Neural cell (in vitro differentiated cells): ENCODE measurements at regions not wholly inside any gene's neighbourhood (a gene's known extent, or its start where the extent isn't known, plus 50 kb on each side); places are given as distances from the start of the nearest gene placed in this dataset.

Experiments
- H2AFZ ChIP-seq: fragments of 200-600, 300-800 bp; sonication (generic), shearing (Covaris generic); 2 replicates; pipeline ENCODE4 v1.6.0; 2014; ENCODE audit warnings: low read depth, mild to moderate bottlenecking, antibody characterized with exemption, low read length, moderate library complexity
- H3F3A ChIP-seq: fragments of 200-600 bp; shearing (Covaris generic); 2 replicates; pipeline ENCODE4 v1.6.1; 2016; ENCODE audit warnings: mild to moderate bottlenecking, moderate library complexity, mixed read lengths, antibody characterized with exemption, low read length; ENCODE audit not compliant: insufficient read depth, poor library complexity, severe bottlenecking
- H3K27ac ChIP-seq: fragments of 200-600, 300-800 bp; sonication (generic), shearing (Covaris generic); 2 replicates; pipeline ENCODE4 v1.5.1; 2014; ENCODE audit warnings: mild to moderate bottlenecking, low read length, moderate library complexity
- H3K27me3 ChIP-seq: fragments of 300-800, 200-600 bp; sonication (generic), shearing (Covaris generic); 2 replicates; pipeline ENCODE4 v1.6.0; 2014; ENCODE audit warnings: mild to moderate bottlenecking, low read depth, low read length, moderate library complexity; ENCODE audit not compliant: insufficient read depth
- H3K36me3 ChIP-seq: fragments of 300-800, 200-600 bp; sonication (generic), shearing (Covaris generic); 2 replicates; pipeline ENCODE4 v1.5.1; 2014; ENCODE audit warnings: mild to moderate bottlenecking, antibody characterized with exemption, low read length, moderate library complexity; ENCODE audit not compliant: insufficient read depth
- H3K4me2 ChIP-seq: fragments of 300-800, 200-600 bp; sonication (generic), shearing (Covaris generic); 2 replicates; pipeline ENCODE4 v1.6.0; 2014; ENCODE audit warnings: mild to moderate bottlenecking, low read length
- H3K4me3 ChIP-seq: fragments of 300-800, 200-600 bp; sonication (generic), shearing (Covaris generic); 2 replicates; pipeline ENCODE4 v1.5.1; 2014; ENCODE audit warnings: mild to moderate bottlenecking, low read length, moderate library complexity
- H3K79me2 ChIP-seq: fragments of 200-600 bp; shearing (Covaris generic); replicated peaks from 2 replicates; pipeline ENCODE4 v1.6.0; 2014; ENCODE audit warnings: mild to moderate bottlenecking, low read length, moderate library complexity; ENCODE audit not compliant: insufficient read depth
- H3K9ac ChIP-seq: fragments of 300-800, 200-600 bp; sonication (generic), shearing (Covaris generic); 2 replicates; pipeline ENCODE4 v1.6.1; 2016; ENCODE audit warnings: mild to moderate bottlenecking, low read length, mixed read lengths
- H3K9me2 ChIP-seq: fragments of 200-600 bp; shearing (Covaris generic); 2 replicates; pipeline ENCODE4 v1.6.1; 2016; ENCODE audit warnings: mild to moderate bottlenecking, low read length, mixed read lengths; ENCODE audit not compliant: insufficient read depth
- H3K9me3 ChIP-seq: fragments of 200-600, 300-800 bp; sonication (generic), shearing (Covaris generic); 2 replicates; pipeline ENCODE4 v1.6.1; 2016; ENCODE audit warnings: mild to moderate bottlenecking, mixed run types, low read length, moderate library complexity, mixed read lengths
- H4K20me1 ChIP-seq: fragments of 200-600 bp; shearing (Covaris generic); 2 replicates; pipeline ENCODE4 v1.6.1; 2016; ENCODE audit warnings: mild to moderate bottlenecking, mixed run types; ENCODE audit not compliant: insufficient read depth
- EP300 ChIP-seq: fragments of 450-650 bp; conservative IDR thresholded peaks from 2 replicates; pipeline ENCODE4 v1.6.1; 2014; ENCODE audit warnings: antibody characterized with exemption, mild to moderate bottlenecking, moderate library complexity; ENCODE audit not compliant: poor library complexity, severe bottlenecking
- EZH2 ChIP-seq: fragments of 200-600, 300-800 bp; shearing (Covaris generic), sonication (generic); IDR thresholded peaks from 2 replicates; pipeline ENCODE4 v1.6.1; 2014; ENCODE audit warnings: antibody characterized with exemption, low read length, borderline replicate concordance, mild to moderate bottlenecking; ENCODE audit not compliant: insufficient read depth, poor library complexity, severe bottlenecking
- MXI1 ChIP-seq: fragments of 450-650 bp; conservative IDR thresholded peaks from 2 replicates; pipeline ENCODE4 v1.6.1; 2014; ENCODE audit warnings: antibody characterized with exemption, mild to moderate bottlenecking; ENCODE audit not compliant: poor library complexity, severe bottlenecking
- POLR2AphosphoS5 ChIP-seq: IDR thresholded peaks from 2 replicates; pipeline ENCODE4 v1.6.1; 2012
- RAD21 ChIP-seq: fragments of 450-650 bp; conservative IDR thresholded peaks from 2 replicates; pipeline ENCODE4 v1.6.1; 2014; ENCODE audit warnings: antibody characterized with exemption, mild to moderate bottlenecking, moderate library complexity
- SMC3 ChIP-seq: fragments of 450-650 bp; conservative IDR thresholded peaks from 2 replicates; pipeline ENCODE4 v1.6.1; 2014; ENCODE audit warnings: antibody characterized with exemption, mild to moderate bottlenecking, moderate library complexity; ENCODE audit not compliant: poor library complexity
- TAF1 ChIP-seq: IDR thresholded peaks from 2 replicates; pipeline ENCODE4 v1.6.1; 2012; ENCODE audit warnings: low read depth
- TF ChIP-seq, protein P1 (sequence below): IDR thresholded peaks from 2 replicates; pipeline ENCODE4 v1.6.1; 2012; ENCODE audit warnings: borderline replicate concordance
- TF ChIP-seq, protein P2 (sequence below): fragments of 450-650 bp; IDR thresholded peaks from 2 replicates; pipeline ENCODE4 v1.5.1; 2014; ENCODE audit warnings: antibody characterized with exemption, mild to moderate bottlenecking, moderate library complexity; ENCODE audit not compliant: poor library complexity, severe bottlenecking

DNA sequence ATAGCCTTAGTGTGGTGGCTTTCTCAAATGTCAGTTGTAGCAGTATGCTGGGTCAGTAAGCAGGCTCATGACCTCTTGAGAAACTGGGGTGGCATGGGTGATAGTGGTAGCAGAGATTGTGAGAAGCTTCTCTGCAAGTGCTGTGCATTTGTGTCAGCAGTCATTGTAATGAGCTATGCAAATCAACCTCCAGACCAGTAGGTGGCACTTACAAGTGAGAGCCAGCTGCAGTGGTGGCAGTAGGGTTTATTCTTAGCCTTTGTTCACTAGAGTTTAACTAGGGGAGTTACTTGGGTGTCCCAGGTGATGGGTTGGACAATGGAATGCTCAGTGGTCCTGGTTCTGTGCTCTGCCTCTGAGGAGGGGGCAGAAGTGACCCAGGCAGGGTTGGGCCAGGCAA lies 818.7 kb downstream of the PCDH7 start:
- H3K27ac ChIP-seq, result no peak overlapping the region
- H3K4me2 ChIP-seq, result no peak overlapping the region
- H3K79me2 ChIP-seq, result no peaks in the 10 kb centered on the region
- no peaks in the 10 kb centered on the region for H3K9me2 ChIP-seq
- H3K9ac ChIP-seq, result no peak overlapping the region
- H2AFZ ChIP-seq, result no peak overlapping the region
- no peaks in the 10 kb centered on the region for H3K36me3 ChIP-seq
- H3K4me3 ChIP-seq, result no peak overlapping the region
- H3K9me3 ChIP-seq, result no peaks in the 10 kb centered on the region
- no peak for TF ChIP-seq RAD21
- no peaks in the 10 kb centered on the region for H3K27me3 ChIP-seq
- no peaks in the 10 kb centered on the region for H4K20me1 ChIP-seq
- H3F3A ChIP-seq, result no peaks in the 10 kb centered on the region

DNA sequence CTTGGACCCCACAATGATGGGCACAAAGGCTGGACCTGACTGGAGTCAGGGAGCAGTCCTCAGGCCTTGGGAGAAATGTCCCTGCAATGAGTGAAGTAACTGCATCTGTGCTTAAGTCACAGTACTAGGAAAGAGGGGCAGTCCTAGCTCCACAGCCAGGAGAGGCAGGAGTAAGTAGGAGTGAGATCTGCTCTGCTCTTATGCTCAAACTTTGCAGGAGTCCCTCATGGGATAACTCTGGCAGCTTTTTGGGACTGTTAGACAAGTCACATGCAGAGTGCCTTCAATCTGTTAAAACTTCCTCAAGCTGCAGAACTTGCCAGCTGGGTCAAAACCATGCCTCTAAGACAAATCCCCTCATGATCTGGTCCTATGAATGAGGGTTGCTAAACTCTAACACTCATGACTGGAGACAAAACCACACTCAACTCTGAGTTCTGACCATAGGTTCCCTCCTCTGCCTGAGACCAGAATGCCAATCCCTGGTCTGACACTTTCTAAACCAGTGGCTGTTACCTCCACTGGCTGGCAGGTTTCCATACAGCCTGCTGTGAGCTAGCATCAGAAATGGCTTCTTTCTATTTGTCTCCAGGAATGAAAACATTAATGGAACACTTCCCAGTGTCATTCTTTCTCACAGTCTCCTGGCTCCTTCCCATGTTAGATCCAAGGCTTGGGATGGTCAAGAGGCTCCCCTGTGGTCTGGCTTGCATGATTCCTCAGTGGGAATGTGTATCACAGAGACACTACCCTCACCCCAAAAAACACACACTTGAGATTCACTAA lies 819.3 kb downstream of the PCDH7 start:
- H3K4me3 ChIP-seq, result no peak overlapping the region
- no peak overlapping the region for H3K27ac ChIP-seq
- no peak overlapping the region for H3K9ac ChIP-seq
- no peaks in the 10 kb centered on the region for H3K27me3 ChIP-seq
- H3K9me3 ChIP-seq, result no peaks in the 10 kb centered on the region
- no peak for TF ChIP-seq POLR2AphosphoS5
- no peak for TF ChIP-seq EZH2
- no peak for TF ChIP-seq MXI1
- TF ChIP-seq, protein P1, sequence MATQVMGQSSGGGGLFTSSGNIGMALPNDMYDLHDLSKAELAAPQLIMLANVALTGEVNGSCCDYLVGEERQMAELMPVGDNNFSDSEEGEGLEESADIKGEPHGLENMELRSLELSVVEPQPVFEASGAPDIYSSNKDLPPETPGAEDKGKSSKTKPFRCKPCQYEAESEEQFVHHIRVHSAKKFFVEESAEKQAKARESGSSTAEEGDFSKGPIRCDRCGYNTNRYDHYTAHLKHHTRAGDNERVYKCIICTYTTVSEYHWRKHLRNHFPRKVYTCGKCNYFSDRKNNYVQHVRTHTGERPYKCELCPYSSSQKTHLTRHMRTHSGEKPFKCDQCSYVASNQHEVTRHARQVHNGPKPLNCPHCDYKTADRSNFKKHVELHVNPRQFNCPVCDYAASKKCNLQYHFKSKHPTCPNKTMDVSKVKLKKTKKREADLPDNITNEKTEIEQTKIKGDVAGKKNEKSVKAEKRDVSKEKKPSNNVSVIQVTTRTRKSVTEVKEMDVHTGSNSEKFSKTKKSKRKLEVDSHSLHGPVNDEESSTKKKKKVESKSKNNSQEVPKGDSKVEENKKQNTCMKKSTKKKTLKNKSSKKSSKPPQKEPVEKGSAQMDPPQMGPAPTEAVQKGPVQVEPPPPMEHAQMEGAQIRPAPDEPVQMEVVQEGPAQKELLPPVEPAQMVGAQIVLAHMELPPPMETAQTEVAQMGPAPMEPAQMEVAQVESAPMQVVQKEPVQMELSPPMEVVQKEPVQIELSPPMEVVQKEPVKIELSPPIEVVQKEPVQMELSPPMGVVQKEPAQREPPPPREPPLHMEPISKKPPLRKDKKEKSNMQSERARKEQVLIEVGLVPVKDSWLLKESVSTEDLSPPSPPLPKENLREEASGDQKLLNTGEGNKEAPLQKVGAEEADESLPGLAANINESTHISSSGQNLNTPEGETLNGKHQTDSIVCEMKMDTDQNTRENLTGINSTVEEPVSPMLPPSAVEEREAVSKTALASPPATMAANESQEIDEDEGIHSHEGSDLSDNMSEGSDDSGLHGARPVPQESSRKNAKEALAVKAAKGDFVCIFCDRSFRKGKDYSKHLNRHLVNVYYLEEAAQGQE, result no peak
- TF ChIP-seq EP300, result no peak
- no peak for TF ChIP-seq RAD21
- TF ChIP-seq, protein P2, sequence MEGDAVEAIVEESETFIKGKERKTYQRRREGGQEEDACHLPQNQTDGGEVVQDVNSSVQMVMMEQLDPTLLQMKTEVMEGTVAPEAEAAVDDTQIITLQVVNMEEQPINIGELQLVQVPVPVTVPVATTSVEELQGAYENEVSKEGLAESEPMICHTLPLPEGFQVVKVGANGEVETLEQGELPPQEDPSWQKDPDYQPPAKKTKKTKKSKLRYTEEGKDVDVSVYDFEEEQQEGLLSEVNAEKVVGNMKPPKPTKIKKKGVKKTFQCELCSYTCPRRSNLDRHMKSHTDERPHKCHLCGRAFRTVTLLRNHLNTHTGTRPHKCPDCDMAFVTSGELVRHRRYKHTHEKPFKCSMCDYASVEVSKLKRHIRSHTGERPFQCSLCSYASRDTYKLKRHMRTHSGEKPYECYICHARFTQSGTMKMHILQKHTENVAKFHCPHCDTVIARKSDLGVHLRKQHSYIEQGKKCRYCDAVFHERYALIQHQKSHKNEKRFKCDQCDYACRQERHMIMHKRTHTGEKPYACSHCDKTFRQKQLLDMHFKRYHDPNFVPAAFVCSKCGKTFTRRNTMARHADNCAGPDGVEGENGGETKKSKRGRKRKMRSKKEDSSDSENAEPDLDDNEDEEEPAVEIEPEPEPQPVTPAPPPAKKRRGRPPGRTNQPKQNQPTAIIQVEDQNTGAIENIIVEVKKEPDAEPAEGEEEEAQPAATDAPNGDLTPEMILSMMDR, result no peak
- TF ChIP-seq SMC3, result no peak
- TF ChIP-seq TAF1, result no peak
- H3K79me2 ChIP-seq, result no peaks in the 10 kb centered on the region
- H3K4me2 ChIP-seq, result no peak overlapping the region
- H3F3A ChIP-seq, result no peaks in the 10 kb centered on the region
- H3K9me2 ChIP-seq, result no peaks in the 10 kb centered on the region
- no peak overlapping the region for H2AFZ ChIP-seq
- H4K20me1 ChIP-seq, result no peaks in the 10 kb centered on the region
- no peaks in the 10 kb centered on the region for H3K36me3 ChIP-seq
